Frontal cortex (tissue), 3 donors: ENCODE measurements at regions not wholly inside any gene's neighbourhood (a gene's known extent, or its start where the extent isn't known, plus 50 kb on each side); places are given as distances from the start of the nearest gene placed in this dataset.
"Not testable (repeated sequence)": the region's sequence is repeated elsewhere in the genome, so short reads cannot be mapped to it uniquely, and the experiment has no call there.

Experiments
- DNase-seq, 2 donors: peaks; one replicate each; pipeline ENCODE4 v3.0.0; 2012; ENCODE audit warnings: low spot score in 2 of 2
- FAIRE-seq: peaks from 2 replicates; lab custom pipeline; 2012; peaks lifted over from hg19 to GRCh38; lab: Jason Lieb, UNC
- donor health status: control.
- donor health status: control.
- donor health status: control.

- DNase-seq, result no peak
- FAIRE-seq, result no peak
These were observed 735.1 kb upstream of the GOT2 start for GRCh38 chr16:59469266-59469665.

- FAIRE-seq (no peak), DNase-seq (no peak)
These were observed 729.7 kb upstream of the GOT2 start for GRCh38 chr16:59463776-59464175.

DNA sequence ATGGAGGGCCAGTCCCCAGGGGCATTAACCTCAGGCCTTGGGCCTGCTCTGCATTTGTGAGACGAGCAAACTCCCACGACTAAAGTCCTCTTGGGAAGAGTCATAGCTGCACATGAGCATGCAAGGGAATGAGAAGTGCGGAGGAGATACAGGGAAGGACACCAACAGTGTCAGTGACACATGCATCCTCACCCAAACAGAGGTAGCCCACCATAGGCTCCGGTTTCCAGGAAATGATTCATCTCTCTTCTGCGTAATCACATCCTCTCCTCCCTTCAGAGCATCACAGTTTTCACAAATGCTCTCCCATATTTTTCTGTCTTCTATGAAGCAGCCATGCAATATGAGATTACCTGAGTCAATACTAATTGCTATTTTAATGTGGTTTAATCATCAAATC lies 725.7 kb upstream of the GOT2 start:
- DNase-seq (no peak), FAIRE-seq (no peak)

- no peak for DNase-seq
These were observed 721.4 kb upstream of the GOT2 start for GRCh38 chr16:59455497-59455896.

DNA sequence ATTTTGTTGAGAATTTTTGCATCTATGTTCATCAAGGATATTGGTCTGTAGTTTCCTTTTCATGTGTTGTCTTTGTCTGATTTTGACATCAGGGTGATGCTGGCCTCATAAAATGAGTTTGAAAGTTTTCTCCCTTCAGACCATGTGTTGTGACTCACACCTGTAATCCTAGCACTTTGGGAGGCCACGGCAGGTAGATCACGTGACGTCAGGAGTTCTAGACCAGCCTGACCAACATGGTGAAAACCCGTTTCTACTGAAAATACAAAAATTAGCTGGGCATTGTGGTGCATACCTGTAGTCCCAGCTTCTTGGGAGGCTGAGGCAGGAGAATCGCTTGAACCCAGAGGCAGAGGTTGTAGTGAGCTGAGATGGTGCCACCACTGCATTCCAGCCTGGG lies 716.4 kb upstream of the GOT2 start:
- not testable (repeated sequence) for FAIRE-seq, DNase-seq

More at GRCh38 chr16:59455497-59455896, 721.4 kb upstream of the GOT2 start:
- no peak for FAIRE-seq

GRCh38 chr16:59440502-59440901 lies 706.4 kb upstream of the GOT2 start:
- FAIRE-seq (no peak), DNase-seq (no peak)

- DNase-seq (no peak), FAIRE-seq (no peak)
These were observed 698.8 kb upstream of the GOT2 start for GRCh38 chr16:59432896-59433295.

- DNase-seq (no peak), FAIRE-seq (no peak)
These were observed 698.2 kb upstream of the GOT2 start for GRCh38 chr16:59432276-59432675.

DNA sequence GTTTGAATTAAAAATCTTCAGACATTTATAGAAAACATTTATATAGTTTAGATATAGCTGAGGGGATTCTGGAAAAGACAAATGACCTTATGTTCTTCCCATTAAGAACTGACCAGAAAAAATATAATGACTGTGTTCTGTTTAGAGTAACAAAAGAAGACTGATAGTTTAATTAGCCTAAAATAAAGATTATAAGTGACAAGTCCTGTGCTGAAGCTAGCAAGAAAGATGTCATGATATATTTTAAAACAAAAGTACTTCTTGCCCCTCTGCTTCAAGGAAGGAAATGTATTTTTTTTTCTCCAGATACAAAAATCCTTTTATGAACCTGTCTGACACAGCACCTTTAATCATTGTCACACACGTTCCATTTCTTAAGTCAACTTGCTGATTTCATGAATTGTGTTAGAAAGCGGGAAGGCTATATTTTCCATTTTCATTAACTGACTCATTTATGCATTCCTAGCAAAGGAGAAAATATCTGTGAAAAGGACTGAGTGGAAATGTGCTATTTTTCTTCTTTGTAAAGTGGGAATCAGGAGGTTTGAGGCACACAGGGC lies 690.7 kb upstream of the GOT2 start:
- FAIRE-seq, result no peak
- no peak for DNase-seq

DNA sequence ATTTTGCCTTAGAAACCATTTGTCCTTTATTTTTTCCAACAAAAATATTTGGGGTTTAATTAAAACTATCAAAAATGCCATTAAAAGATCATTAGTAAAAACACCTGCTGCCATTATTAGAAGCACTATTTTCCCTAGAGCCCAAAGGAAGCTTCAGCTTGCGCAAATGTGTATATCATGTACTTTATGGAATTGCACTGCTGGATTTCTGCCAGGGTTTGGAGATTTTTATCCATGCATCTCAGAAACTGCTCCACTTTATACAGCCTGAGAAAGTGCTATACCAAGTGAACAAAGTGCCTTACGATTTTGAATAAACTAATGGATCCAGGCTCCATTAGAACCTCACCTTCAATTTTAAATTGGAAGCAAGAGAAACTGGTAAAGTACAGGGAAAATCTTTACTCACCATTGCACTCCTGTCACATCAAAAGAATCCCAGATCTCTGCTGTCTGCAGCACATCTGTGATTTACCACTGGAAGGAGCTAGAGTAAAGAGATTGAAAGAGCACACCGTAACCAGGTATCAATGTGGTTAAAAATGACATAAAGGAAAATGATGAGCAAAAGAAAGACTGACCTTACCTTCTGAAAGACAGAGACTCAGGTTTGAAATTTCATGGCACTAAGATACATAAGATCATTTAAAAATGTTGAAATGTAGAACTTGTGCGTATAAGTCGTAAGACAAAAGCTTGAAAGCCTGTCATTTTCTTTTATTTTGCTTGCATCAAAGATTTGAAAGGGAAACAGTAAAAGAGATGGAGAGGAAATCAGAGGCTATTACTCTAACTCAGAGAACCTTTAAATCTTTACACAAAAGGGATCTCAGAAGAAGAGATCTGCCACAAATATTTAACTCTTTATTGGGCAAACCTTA lies 678.1 kb upstream of the GOT2 start:
- no peak for FAIRE-seq
- DNase-seq, result no peak

GRCh38 chr16:59410451-59410850 lies 676.3 kb upstream of the GOT2 start:
- FAIRE-seq (no peak), DNase-seq (no peak)

DNA sequence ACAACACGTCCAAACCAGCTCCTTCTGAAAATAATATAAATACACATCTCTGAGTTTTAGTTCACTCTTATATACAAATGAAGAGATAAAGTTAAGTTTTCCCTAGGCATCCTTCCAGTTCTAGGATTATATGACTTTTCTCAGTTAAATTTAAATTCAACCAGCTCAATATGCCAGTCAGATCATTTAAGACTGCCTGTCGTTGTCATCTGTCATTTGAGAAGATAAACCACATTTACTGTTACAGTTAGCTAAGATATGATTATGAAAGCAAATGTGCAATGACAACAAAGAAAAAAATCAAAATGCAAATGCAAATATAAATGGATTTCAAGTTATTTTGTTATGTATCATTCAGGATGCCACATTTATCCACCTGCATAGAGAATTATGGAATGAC lies 671.7 kb upstream of the GOT2 start:
- DNase-seq (no peak), FAIRE-seq (no peak)

- FAIRE-seq, result no peak
- no peak for DNase-seq
These were observed 670.4 kb upstream of the GOT2 start for GRCh38 chr16:59404509-59404908.

GRCh38 chr16:59400830-59401229 lies 666.7 kb upstream of the GOT2 start:
- no peak for DNase-seq
- no peak for FAIRE-seq

DNA sequence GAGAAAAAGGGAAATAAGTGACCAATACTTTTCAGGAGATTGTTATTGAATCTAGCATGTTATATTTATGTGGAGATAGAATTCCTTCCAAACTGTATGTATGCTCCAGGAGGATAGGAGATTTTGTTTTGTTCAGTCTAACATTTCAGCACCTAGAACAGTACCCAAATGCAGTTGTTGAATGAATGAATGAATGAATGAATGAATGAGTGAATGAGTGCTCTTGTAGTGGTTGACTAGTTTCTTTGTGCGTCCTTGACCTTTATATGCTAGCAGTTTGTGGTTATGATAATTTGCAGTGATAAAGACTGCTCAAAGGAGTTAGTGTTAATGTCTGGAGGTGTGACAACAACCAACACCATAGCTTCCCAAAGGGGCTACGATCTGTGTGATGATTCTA lies 663.5 kb upstream of the GOT2 start:
- DNase-seq, result no peak
- no peak for FAIRE-seq

- FAIRE-seq, result no peak
- no peak for DNase-seq
These were observed 660.4 kb upstream of the GOT2 start for GRCh38 chr16:59394526-59394925.

- no peak for DNase-seq
- no peak for FAIRE-seq
These were observed 658.8 kb upstream of the GOT2 start for GRCh38 chr16:59392911-59393310.

GRCh38 chr16:59391617-59392364 lies 657.7 kb upstream of the GOT2 start:
- no peak for FAIRE-seq
- no peak for DNase-seq

DNA sequence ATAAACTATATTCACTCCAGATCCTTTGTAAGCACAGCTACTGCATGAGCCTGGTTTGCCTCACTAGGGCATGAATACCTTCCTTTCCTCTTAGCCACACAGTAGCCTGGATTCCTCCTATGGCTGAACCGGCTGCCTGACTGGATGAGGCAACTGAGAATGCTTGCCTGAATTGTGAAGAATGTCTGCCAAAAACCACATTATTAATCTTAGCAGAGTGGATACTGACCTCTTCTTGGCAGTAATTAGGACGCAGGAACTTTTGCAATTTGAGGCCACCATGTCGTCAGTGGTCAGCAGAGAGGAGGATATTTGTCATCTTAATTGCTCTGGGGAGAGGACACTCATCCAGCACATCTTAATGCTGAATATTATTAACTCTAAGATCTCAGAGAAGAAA lies 651.8 kb upstream of the GOT2 start:
- DNase-seq (no peak), FAIRE-seq (no peak)

- DNase-seq (no peak), FAIRE-seq (no peak)
These were observed 651.4 kb upstream of the GOT2 start for GRCh38 chr16:59385491-59385890.

- peak; percentile 65 for FAIRE-seq
- DNase-seq, result no peak
These were observed 639.5 kb upstream of the GOT2 start for GRCh38 chr16:59373632-59374031.
